Esophagus muscularis mucosa (tissue), 4 donors: ENCODE measurements at regions not wholly inside any gene's neighbourhood (a gene's known extent, or its start where the extent isn't known, plus 50 kb on each side); places are given as distances from the start of the nearest gene placed in this dataset.
A peak's percentile ranks its signal among the peaks of the same experiment; 100 is the strongest.

Source experiments
- DNase-seq: peaks from one replicate; pipeline ENCODE4 v3.0.0-alpha.2; 2017; ENCODE audit errors: extremely low spot score
- H3K27ac ChIP-seq, 4 donors: fragments of 200-600 bp; sonication (generic); replicated peaks in 1 of 4; 1 replicate in 3 of 4; 2 replicates in 1 of 4; pipeline ENCODE4 v1.5.1; 2016 to 2019; ENCODE audit warnings: mild to moderate bottlenecking in 1 of 4
- H3K27me3 ChIP-seq, 4 donors: fragments of 200-600 bp; sonication (generic); one replicate each; pipeline versions ENCODE4 v1.5.1 to v1.6.0; 2016 to 2019
- H3K36me3 ChIP-seq, 4 donors: fragments of 200-600 bp; sonication (generic); one replicate each; pipeline ENCODE4 v1.5.1; 2016 to 2019
- H3K4me1 ChIP-seq, 4 donors: fragments of 200-600 bp; sonication (generic); one replicate each; pipeline ENCODE4 v1.5.1; 2016 to 2019
- H3K4me3 ChIP-seq, 4 donors: fragments of 200-600 bp; sonication (generic); 1 replicate in 2 of 4; 2 replicates in 2 of 4; pipeline ENCODE4 v1.5.1; 2016 to 2019; ENCODE audit warnings: mild to moderate bottlenecking in 4 of 4, moderate library complexity in 1 of 4
- H3K9me3 ChIP-seq, 4 donors: fragments of 200-600 bp; sonication (generic); 1 replicate in 3 of 4; 2 replicates in 1 of 4; pipeline ENCODE4 v1.5.1; 2016 to 2019
- CTCF ChIP-seq, 3 experiments: fragments of 200-600 bp in 2 of 3; fragments of 450-650 bp in 1 of 3; sonication (generic) in 2 of 3; IDR thresholded peaks; one replicate each; pipeline ENCODE4 v1.5.1; 2017 to 2019; ENCODE audit warnings: antibody characterized with exemption in 3 of 3, mild to moderate bottlenecking in 2 of 3, moderate library complexity in 1 of 3
- EP300 ChIP-seq: sonication (generic); formaldehyde crosslinking; IDR thresholded peaks from one replicate; pipeline ENCODE4 v1.6.1; 2017; ENCODE audit warnings: antibody characterized with exemption
- POLR2A ChIP-seq: fragments of 450-650 bp; IDR thresholded peaks from one replicate; pipeline ENCODE4 v1.6.1; 2017; ENCODE audit warnings: antibody characterized with exemption, moderate library complexity, mild to moderate bottlenecking, low read depth
- POLR2AphosphoS5 ChIP-seq, 2 donors: sonication (generic); formaldehyde crosslinking; IDR thresholded peaks; one replicate each; pipeline ENCODE4 v1.6.1; 2017; ENCODE audit warnings: antibody characterized with exemption in 2 of 2
- WGBS: methylation state at CpG from one replicate; pipeline ENCODE4 v1.1.5; 2018; 5-methylcytosine and 5-hydroxymethylcytosine counted together
- intact Hi-C: fragments of 100-400 bp; cut with DNase I; formaldehyde crosslinking; loops from one replicate; pipeline ENCODE4 v1.15.1; 2023

- WGBS = 46% methylated on average over 3 of the region's 3 CpGs
- DNase-seq = no peak
- H3K27ac ChIP-seq = no peak overlapping the region
Measured at GRCh38 chr2:125456693-125457363, 1199.1 kb upstream of the GYPC start.

GRCh38 chr2:125471963-125472362 lies 1184.0 kb upstream of the GYPC start:
- H3K4me3 ChIP-seq = no peak overlapping the region
- TF ChIP-seq POLR2AphosphoS5 (IDR thresholded peaks at IDR 0.05) = no peak
- peak in 1 of 3 experiments; percentile 12 for TF ChIP-seq CTCF (IDR thresholded peaks at IDR 0.05)
- H3K27ac ChIP-seq = no peak overlapping the region
- 76% methylated on average over 11 of the region's 12 CpGs for WGBS
- peaks cover 0 to 13% (median 7%) of the 10 kb centered on the region in 4 donors for H3K9me3 ChIP-seq
- intact Hi-C loops = no loop called here
- DNase-seq = no peak
- H3K36me3 ChIP-seq = no peaks in the 10 kb centered on the region
- H3K4me1 ChIP-seq = no peaks in the 10 kb centered on the region
- H3K27me3 ChIP-seq = no peaks in the 10 kb centered on the region

More at GRCh38 chr2:125456693-125457363, 1199.1 kb upstream of the GYPC start:
- Histone ChIP-seq H3K27me3 (no peaks in the 10 kb centered on the region), H3K4me1 (no peaks in the 10 kb centered on the region), H3K4me3 (no peak overlapping the region), H3K36me3 (no peaks in the 10 kb centered on the region), H3K9me3 (no peaks in the 10 kb centered on the region)
- intact Hi-C loops = no loop called here
- TF ChIP-seq CTCF (IDR thresholded peaks at IDR 0.05) (no peak), POLR2AphosphoS5 (IDR thresholded peaks at IDR 0.05) (no peak), POLR2A (no peak), EP300 (no peak)

- Histone ChIP-seq H3K27me3 (no peaks in the 10 kb centered on the region), H3K36me3 (no peaks in the 10 kb centered on the region), H3K4me1 (no peaks in the 10 kb centered on the region), H3K27ac (no peak overlapping the region), H3K9me3 (peaks cover 0 to 17% (median 13%) of the 10 kb centered on the region in 4 donors), H3K4me3 (no peak overlapping the region)
- WGBS = 91% methylated on average over 13 of the region's 24 CpGs
- TF ChIP-seq POLR2A (no peak), EP300 (no peak), CTCF (IDR thresholded peaks at IDR 0.05) (no peak), POLR2AphosphoS5 (IDR thresholded peaks at IDR 0.05) (no peak)
- DNase-seq = no peak
- intact Hi-C loops = no loop called here
Measured at GRCh38 chr2:125479143-125479636, 1176.8 kb upstream of the GYPC start.

- intact Hi-C loops = no loop called here
- H3K4me3 ChIP-seq = no peak overlapping the region
- no peaks in the 10 kb centered on the region for H3K9me3 ChIP-seq
- H3K27ac ChIP-seq = no peak overlapping the region
- WGBS = 94% methylated on average over 4 of the region's 4 CpGs
- no peaks in the 10 kb centered on the region for H3K4me1 ChIP-seq
- no peaks in the 10 kb centered on the region for H3K27me3 ChIP-seq
- no peaks in the 10 kb centered on the region for H3K36me3 ChIP-seq
- DNase-seq = no peak
- TF ChIP-seq POLR2A = no peak
Measured at GRCh38 chr2:125490308-125490707, 1165.7 kb upstream of the GYPC start.

GRCh38 chr2:125491663-125492062 lies 1164.3 kb upstream of the GYPC start:
- Histone ChIP-seq H3K27ac (no peak overlapping the region), H3K4me3 (no peak overlapping the region), H3K27me3 (no peaks in the 10 kb centered on the region), H3K4me1 (no peaks in the 10 kb centered on the region), H3K36me3 (no peaks in the 10 kb centered on the region), H3K9me3 (no peaks in the 10 kb centered on the region)
- DNase-seq = no peak
- TF ChIP-seq POLR2A (no peak), CTCF (IDR thresholded peaks at IDR 0.05) (no peak), POLR2AphosphoS5 (IDR thresholded peaks at IDR 0.05) (no peak), EP300 (no peak)
- intact Hi-C loops = no loop called here
- WGBS = 86% methylated on average over 3 of the region's 3 CpGs
